Uterus (tissue), 2 donors: ENCODE measurements at regions not wholly inside any gene's neighbourhood (a gene's known extent, or its start where the extent isn't known, plus 50 kb on each side); places are given as distances from the start of the nearest gene placed in this dataset.

ENCODE experiments used
- POLR2A ChIP-seq, 2 donors: fragments of 450-650 bp; IDR thresholded peaks; one replicate each; pipeline ENCODE4 v1.6.1; 2016; ENCODE audit warnings: antibody characterized with exemption in 2 of 2, mild to moderate bottlenecking in 1 of 2, moderate library complexity in 1 of 2
- TF ChIP-seq, protein P1 (sequence below), 4 experiments: fragments of 200-600 bp in 2 of 4; fragments of 450-650 bp in 2 of 4; sonication (generic) in 2 of 4; IDR thresholded peaks; one replicate each; pipeline ENCODE4 v1.5.1; 2016 to 2019; ENCODE audit warnings: antibody characterized with exemption in 4 of 4, mild to moderate bottlenecking in 2 of 4, moderate library complexity in 1 of 4

DNA sequence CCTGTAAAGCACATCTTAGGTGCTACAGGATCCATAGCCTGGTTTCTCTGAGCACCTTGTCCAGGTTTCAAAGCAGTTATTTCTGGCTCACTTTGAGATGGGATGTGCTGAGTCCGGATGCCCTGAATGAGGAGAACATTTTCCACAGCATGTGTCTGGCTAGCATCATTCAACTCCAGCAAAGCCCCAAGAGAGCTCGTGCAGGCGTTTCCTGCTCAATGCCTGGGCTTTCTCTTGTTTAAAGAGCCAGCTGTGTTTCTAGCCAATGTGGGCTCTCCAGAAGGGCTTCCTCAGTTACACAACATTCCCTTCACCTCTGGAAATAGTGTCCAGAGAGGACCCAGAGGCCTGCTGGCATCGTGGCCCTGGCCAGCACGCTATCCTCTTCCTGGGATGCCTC lies 411.7 kb downstream of the DMAC1 start:
- TF ChIP-seq, protein P1, sequence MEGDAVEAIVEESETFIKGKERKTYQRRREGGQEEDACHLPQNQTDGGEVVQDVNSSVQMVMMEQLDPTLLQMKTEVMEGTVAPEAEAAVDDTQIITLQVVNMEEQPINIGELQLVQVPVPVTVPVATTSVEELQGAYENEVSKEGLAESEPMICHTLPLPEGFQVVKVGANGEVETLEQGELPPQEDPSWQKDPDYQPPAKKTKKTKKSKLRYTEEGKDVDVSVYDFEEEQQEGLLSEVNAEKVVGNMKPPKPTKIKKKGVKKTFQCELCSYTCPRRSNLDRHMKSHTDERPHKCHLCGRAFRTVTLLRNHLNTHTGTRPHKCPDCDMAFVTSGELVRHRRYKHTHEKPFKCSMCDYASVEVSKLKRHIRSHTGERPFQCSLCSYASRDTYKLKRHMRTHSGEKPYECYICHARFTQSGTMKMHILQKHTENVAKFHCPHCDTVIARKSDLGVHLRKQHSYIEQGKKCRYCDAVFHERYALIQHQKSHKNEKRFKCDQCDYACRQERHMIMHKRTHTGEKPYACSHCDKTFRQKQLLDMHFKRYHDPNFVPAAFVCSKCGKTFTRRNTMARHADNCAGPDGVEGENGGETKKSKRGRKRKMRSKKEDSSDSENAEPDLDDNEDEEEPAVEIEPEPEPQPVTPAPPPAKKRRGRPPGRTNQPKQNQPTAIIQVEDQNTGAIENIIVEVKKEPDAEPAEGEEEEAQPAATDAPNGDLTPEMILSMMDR (IDR thresholded peaks at IDR 0.05): no peak
- no peak for TF ChIP-seq POLR2A (IDR thresholded peaks at IDR 0.05)
